Smooth muscle cell of the brain vasculature (primary cell): ENCODE measurements at regions not wholly inside any gene's neighbourhood (a gene's known extent, or its start where the extent isn't known, plus 50 kb on each side); places are given as distances from the start of the nearest gene placed in this dataset.

Experiments used
- DNase-seq: peaks from one replicate; pipeline ENCODE4 v3.0.0-alpha.2; 2012; ENCODE audit warnings: low read depth, low spot score

GRCh38 chr2:120936476-120937334, 201.0 kb downstream of the GLI2 start:
- DNase-seq = no peak

- DNase-seq = no peak
Observed at GRCh38 chr2:120937686-120938044, 202.0 kb downstream of the GLI2 start.

DNA sequence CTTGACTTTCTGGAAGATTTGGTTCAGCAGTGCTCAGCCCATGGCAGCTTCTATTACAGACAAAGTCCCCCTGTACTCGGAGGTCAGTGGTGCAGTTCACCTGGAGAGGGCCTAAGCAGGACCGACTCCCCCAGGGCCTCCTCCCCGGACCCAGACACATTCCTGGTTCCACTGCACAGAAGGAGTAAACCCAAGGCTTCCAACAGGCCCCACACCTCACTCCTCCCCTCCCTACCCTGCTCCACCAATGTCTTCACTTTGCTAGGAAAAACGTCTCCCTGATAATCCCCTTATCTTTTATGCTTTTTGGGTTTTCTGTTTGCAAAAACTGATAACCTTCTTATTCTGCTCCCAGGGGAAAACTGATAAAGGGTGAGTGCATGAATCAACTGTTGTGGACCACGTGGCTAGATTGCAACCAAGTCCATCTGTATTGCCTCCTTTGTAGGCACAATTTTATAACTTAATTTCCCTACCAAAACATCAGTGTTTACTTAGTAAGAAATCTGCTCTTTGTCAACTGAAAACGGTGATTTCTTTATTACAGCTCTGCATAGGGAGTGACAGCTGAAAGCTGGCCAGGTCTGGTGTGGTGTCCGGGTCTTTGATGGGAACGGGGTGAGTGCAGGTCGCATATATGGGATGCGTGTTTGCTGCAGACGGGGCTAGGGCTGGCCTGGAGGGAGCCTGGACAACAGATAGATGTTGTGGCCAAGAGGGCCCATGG, 202.5 kb downstream of the GLI2 start:
- DNase-seq = no peak

DNA sequence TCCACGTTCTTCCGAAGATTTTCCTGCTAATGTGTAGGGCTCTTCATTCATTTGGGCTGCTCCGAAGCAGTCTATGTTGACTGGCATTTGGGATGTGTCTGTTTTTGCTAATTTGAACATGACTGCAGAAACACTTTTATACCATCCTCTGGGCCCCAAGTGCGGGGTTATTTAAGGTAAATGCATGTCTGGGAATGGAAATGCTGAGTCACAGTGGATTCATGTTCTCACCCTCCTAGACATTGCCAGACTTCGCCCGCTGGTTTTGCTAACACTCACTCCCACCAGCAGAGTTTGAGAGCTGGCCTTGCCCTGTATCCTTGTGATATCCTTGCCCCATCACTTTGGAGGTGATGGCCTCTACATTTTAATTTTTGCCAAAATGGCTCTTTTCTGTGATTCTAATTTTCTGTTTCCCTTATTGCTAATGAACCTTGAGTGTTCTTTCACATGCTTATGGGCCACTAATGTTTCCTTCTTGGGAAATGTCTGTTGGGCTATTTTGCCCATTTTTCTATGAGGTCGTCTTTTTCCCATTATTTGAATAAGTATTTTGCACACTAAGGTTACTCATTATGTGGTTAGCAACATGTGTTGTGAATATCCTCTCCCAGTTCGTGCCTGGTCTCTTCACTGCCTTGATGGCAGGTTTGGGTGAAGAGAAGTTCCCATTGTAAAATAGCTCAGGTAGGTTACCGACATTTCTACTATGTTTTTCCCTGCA, 204.1 kb downstream of the GLI2 start:
- DNase-seq = peak; percentile 53

GRCh38 chr2:120940319-120940696, 204.6 kb downstream of the GLI2 start:
- DNase-seq = no peak

DNA sequence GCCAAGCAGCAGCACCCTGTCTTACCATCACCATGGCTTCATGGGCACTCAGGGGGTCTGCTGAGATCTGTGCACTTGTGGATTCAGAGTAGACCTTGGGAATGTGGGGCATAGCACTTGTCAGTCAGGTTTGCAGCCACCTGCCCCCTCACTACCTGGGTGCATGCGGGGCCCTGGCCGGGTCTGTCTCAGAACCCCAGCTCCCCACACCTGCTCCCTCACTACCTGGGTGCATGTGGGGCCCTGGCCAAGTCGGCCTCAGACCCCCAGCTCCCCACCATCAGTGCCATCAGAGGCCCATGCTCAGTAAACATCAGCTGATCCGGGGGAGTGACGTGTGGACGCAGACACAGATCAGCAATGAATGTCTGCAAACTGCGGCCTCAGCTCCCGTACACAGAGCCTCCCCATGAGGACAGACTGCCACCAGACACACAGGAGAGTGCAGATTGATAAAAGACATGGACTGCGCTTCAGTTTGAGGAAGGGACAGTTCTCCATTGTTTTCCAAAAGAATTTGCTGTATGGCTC, 205.1 kb downstream of the GLI2 start:
- no peak for DNase-seq

- DNase-seq = no peak
Observed at GRCh38 chr2:120941571-120942120, 206.0 kb downstream of the GLI2 start.

- DNase-seq = no peak
Observed at GRCh38 chr2:120942658-120943057, 207.0 kb downstream of the GLI2 start.

- no peak for DNase-seq
Observed at GRCh38 chr2:120943403-120944034, 207.9 kb downstream of the GLI2 start.

DNA sequence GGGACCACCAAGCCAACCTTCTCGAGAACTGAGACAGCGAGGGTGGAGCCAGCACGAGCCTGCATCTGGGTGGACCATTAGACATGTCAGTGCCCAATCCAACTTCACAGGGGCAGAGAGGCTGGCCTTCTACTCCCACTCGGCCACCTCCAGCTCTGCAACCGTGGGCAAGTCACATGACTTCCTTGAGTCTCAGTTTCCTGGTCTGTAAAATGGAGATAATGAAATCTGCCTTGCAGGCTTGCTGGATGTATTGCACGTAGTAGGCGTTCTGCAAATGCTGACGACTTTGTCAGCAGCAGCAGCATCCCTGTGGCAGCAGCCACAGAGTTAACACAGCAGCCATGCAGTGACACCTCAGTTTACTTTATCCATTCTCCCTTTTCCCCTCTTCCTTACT, 208.9 kb downstream of the GLI2 start:
- DNase-seq = no peak

DNA sequence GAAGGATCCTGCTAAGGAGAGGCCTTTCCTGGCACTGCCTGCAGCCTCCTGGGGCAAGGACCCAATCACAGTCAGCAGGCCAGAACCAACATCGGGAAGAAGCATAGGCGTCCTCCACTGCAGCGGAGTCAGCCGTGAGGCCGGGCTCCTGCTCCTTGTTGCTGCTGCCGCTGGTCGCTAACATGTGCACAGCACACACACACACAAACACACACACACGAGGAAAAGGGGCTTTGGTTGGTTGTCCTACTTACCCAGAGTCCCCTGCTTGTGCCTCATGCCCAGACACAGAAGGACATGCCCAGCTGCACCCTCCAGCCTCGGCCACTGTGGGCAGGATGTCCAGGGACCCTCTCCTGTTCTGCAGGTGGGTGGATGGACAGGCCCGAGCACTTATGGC, 209.4 kb downstream of the GLI2 start:
- no peak for DNase-seq

DNA sequence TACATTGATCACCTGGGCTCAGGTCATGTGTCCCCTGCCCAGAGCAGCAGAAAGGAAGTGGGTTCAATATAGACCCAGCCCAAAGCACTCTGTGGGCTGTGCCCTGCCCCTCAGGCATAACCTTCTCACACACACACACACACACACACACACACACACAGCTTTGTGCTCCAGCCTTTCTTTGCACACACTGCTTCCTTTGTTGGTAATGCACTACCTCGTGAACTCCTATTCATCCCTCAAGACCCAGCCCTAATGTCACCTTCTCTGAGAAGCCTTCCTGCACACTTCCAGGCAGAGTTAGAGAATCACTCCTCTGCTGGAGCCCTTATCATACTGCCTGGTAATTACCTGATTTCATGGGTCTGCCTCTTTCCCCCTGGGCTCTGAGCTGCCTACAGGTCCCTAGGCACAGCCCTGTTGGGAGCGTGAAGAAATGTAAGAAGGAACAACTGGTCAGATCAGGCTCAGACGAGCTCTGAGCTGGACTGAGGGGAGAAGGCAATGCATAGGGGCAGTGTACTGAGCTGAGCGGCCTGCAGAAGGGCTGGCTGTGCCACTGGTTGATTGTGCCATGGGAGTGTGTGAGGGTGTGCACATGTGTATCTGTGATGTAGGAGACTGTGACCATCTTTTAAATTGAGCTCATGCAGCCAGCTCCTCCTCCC, 210.3 kb downstream of the GLI2 start:
- DNase-seq = no peak

GRCh38 chr2:120947327-120947726, 211.7 kb downstream of the GLI2 start:
- no peak for DNase-seq

GRCh38 chr2:120947982-120948661, 212.5 kb downstream of the GLI2 start:
- no peak for DNase-seq

DNA sequence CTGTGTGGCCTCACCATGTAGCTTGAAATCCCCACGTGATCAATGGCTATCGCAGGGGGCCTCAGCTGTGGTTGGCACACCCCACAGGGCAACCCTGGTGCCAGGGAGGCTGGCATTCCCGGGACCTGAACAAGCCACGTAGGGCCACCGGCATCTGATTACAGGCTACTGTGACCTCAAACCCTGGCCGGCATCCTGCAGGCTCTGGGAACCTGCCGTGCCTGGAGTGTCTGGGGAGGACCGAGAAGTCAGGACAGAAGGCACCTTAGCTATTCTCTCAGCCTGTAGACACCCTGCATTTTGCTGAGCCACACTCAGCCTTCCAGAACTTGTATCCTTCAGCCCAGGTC, 213.0 kb downstream of the GLI2 start:
- DNase-seq = no peak

- no peak for DNase-seq
Observed at GRCh38 chr2:120949027-120949956, 213.6 kb downstream of the GLI2 start.

DNA sequence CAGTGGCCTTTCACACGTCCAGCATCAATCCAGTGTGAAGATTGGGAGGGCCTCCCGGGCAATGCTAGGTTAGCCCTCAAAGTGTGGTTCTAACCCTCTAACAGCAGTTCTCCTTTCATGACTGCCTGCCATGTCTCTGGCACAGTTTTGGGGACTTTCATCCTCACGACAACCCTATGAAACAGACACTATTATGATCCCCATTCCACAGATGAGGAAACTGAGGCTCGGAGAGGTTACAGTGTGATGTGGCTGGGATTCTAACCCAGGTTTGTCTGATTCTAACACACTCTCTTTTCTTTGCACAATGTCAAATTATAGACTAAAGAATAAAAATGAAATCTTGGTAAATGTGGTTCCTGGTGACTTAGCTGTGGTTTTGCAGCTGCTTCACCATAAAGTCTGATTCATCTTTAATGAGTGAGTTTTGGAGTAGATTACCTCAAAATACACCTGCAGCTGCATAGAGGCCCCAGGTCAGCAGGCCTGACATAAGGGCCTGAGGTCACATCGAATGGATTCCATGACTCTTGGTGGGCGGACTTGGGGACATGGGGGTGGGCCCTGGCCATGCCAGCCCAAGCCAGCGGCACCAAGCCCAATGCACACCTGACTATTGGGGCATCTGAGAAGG, 214.4 kb downstream of the GLI2 start:
- DNase-seq = no peak

- DNase-seq = no peak
Observed at GRCh38 chr2:120951693-120952092, 216.0 kb downstream of the GLI2 start.

- no peak for DNase-seq
Observed at GRCh38 chr2:120952318-120952717, 216.7 kb downstream of the GLI2 start.
